Body of pancreas (tissue), 4 donors: ENCODE measurements at regions not wholly inside any gene's neighbourhood (a gene's known extent, or its start where the extent isn't known, plus 50 kb on each side); places are given as distances from the start of the nearest gene placed in this dataset.

Experiments
- ATAC-seq: fragments of 150-250 bp; one replicate; pipeline ENCODE4 v1.9.1; 2016
- DNase-seq, 4 donors: peaks; one replicate each; pipeline ENCODE4 v3.0.0-alpha.2; 2019
- H3K27ac ChIP-seq, 4 donors: fragments of 200-600 bp; sonication (generic); 1 replicate in 3 of 4; 2 replicates in 1 of 4; pipeline versions ENCODE4 v1.5.1 to v1.6.1; 2016 to 2019; ENCODE audit warnings: mild to moderate bottlenecking in 1 of 4, mixed read lengths in 1 of 4, moderate library complexity in 1 of 4
- H3K27me3 ChIP-seq, 2 donors: fragments of 200-600 bp; sonication (generic); one replicate each; pipeline ENCODE4 v1.6.0; 2016; ENCODE audit warnings: mild to moderate bottlenecking in 1 of 2
- H3K36me3 ChIP-seq, 2 donors: fragments of 200-600 bp; sonication (generic); replicated peaks in 1 of 2; 2 replicates each; pipeline ENCODE4 v1.5.1; 2016; ENCODE audit warnings: low read depth in 2 of 2; ENCODE audit not compliant: insufficient read depth in 1 of 2
- H3K4me1 ChIP-seq: fragments of 200-600 bp; sonication (generic); one replicate; pipeline ENCODE4 v1.6.0; 2016
- H3K4me3 ChIP-seq, 2 donors: fragments of 200-600 bp; sonication (generic); 1 replicate in 1 of 2; 2 replicates in 1 of 2; pipeline ENCODE4 v1.5.1; 2016 to 2019
- H3K9me3 ChIP-seq, 3 donors: fragments of 200-600 bp; sonication (generic); 1 replicate in 2 of 3; 2 replicates in 1 of 3; pipeline ENCODE4 v1.5.1; 2016
- CTCF ChIP-seq, 7 experiments: fragments of 450-650 bp in 4 of 7; fragments of 200-600 bp in 3 of 7; sonication (generic) in 3 of 7; IDR thresholded peaks; one replicate each; pipeline ENCODE4 v1.5.1; 2016 to 2019; ENCODE audit warnings: antibody characterized with exemption in 7 of 7
- POLR2A ChIP-seq, 3 donors: fragments of 450-650 bp; IDR thresholded peaks; one replicate each; pipeline ENCODE4 v1.6.1; 2016; ENCODE audit warnings: antibody characterized with exemption in 3 of 3, mild to moderate bottlenecking in 2 of 3
- WGBS, 2 donors: methylation state at CpG; one replicate each; pipeline ENCODE4 v1.1.5; 2017; 5-methylcytosine and 5-hydroxymethylcytosine counted together
- intact Hi-C: fragments of 100-400 bp; cut with DNase I; formaldehyde crosslinking; loops from one replicate; pipeline ENCODE4 v1.15.1; 2023

- no peak overlapping the region for H3K4me3 ChIP-seq
- H3K36me3 ChIP-seq, result no peaks in the 10 kb centered on the region
- H3K4me1 ChIP-seq, result no peaks in the 10 kb centered on the region
- H3K27me3 ChIP-seq, result no peaks in the 10 kb centered on the region
- intact Hi-C loops, result no loop called here
- no peaks in the 10 kb centered on the region for H3K9me3 ChIP-seq
- ATAC-seq (no peak), DNase-seq (no peak)
- H3K27ac ChIP-seq, result no peak overlapping the region
- TF ChIP-seq POLR2A (IDR thresholded peaks at IDR 0.05) (no peak), CTCF (IDR thresholded peaks at IDR 0.05) (no peak)
- 67 to 71% methylated on average over 3 of the region's 3 CpGs for WGBS, 2 donors
Observed at GRCh38 chr9:84492366-84493159, 152.0 kb upstream of the SLC28A3 start.

GRCh38 chr9:84493284-84493947 is 152.9 kb upstream of the SLC28A3 start:
- DNase-seq (no peak), ATAC-seq (no peak)
- 86 to 88% methylated on average over 5 to 6 of the region's 6 CpGs for WGBS, 2 donors
- Histone ChIP-seq H3K36me3 (no peaks in the 10 kb centered on the region), H3K4me1 (no peaks in the 10 kb centered on the region), H3K4me3 (no peak overlapping the region), H3K27me3 (no peaks in the 10 kb centered on the region), H3K27ac (no peak overlapping the region), H3K9me3 (no peaks in the 10 kb centered on the region)
- TF ChIP-seq POLR2A (IDR thresholded peaks at IDR 0.05), result no peak
- no peak for TF ChIP-seq CTCF (IDR thresholded peaks at IDR 0.05)
- intact Hi-C loops, result no loop called here

- no peak for DNase-seq
- no peaks in the 10 kb centered on the region for H3K27me3 ChIP-seq
- H3K4me1 ChIP-seq, result peaks cover 3% of the 10 kb centered on the region
- no peak overlapping the region for H3K27ac ChIP-seq
- no peak overlapping the region for H3K4me3 ChIP-seq
- H3K36me3 ChIP-seq, result no peaks in the 10 kb centered on the region
- intact Hi-C loops, result no loop called here
- TF ChIP-seq CTCF (IDR thresholded peaks at IDR 0.05) (no peak), POLR2A (IDR thresholded peaks at IDR 0.05) (no peak)
- no peaks in the 10 kb centered on the region for H3K9me3 ChIP-seq
- no peak for ATAC-seq
- 13 to 15% methylated on average over 1 of the region's 1 CpG for WGBS, 2 donors
Observed at GRCh38 chr9:84499969-84500582, 159.5 kb upstream of the SLC28A3 start.

GRCh38 chr9:84500826-84501225 is 160.3 kb upstream of the SLC28A3 start:
- TF ChIP-seq CTCF (IDR thresholded peaks at IDR 0.05) (no peak), POLR2A (IDR thresholded peaks at IDR 0.05) (no peak)
- WGBS, 2 donors, result 60 to 62% methylated on average over 3 of the region's 3 CpGs

More at GRCh38 chr9:84500826-84501225, 160.3 kb upstream of the SLC28A3 start:
- Histone ChIP-seq H3K36me3 (no peaks in the 10 kb centered on the region), H3K4me3 (no peak overlapping the region), H3K9me3 (no peaks in the 10 kb centered on the region), H3K27ac (no peak overlapping the region), H3K4me1 (peaks cover 3% of the 10 kb centered on the region), H3K27me3 (no peaks in the 10 kb centered on the region)
- no peak for ATAC-seq
- no peak for DNase-seq
- intact Hi-C loops, result no loop called here
